ENCODE measurements at regions not wholly inside any gene's neighbourhood (a gene's known extent, or its start where the extent isn't known, plus 50 kb on each side); places are given as distances from the start of the nearest gene placed in this dataset.

DNA sequence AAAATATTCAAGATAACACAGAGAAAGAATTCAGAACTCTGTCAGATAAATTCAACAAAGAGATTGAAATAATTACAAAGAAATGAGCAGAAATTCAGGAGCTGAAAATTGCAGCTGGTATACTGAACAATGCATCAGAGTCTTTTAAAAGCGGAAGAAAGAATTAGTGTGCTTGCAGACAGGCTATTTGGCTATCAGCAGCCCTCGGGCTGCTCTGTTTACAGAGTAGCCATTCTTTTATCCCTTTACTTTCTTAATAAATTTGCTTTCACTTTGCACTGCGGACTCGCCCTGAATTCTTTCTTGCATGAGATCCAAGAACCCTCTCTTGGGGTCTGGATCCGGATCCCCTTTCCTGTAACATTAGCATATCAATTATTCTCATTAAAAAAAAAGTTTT, 1040.0 kb downstream of the SORCS3 start:
- no peak overlapping the region for H2AK5ac ChIP-seq (ENCODE audit: low read depth, low read length)
- H3K4me1 ChIP-seq (ENCODE audit: control insufficient read depth, insufficient read depth, low read length), result no peaks in the 10 kb centered on the region
- no peak overlapping the region for H4K91ac ChIP-seq (ENCODE audit: insufficient read depth, low read depth, low read length)
- no peak overlapping the region for H4K5ac ChIP-seq (ENCODE audit: low read depth, low read length)
- intact Hi-C loops (cut with micrococcal nuclease) (no loop called here), in situ Hi-C loops (cut with MboI; ENCODE audit: low sequenced_read_pairs) (no loop called here), dilution Hi-C loops (cut with HindIII; ENCODE audit: low sequenced_read_pairs, unreplicated experiment) (no loop called here)
- no peak overlapping the region for H2BK20ac ChIP-seq (ENCODE audit: low read depth, low read length)
- no peaks in the 10 kb centered on the region for H3K79me1 ChIP-seq (ENCODE audit: low read depth in 1 of 2, low read length in 2 of 2)
- no peaks in the 10 kb centered on the region for H4K20me1 ChIP-seq (ENCODE audit: insufficient read depth, low read length)
- no peak overlapping the region for H2AK9ac ChIP-seq (replicated peaks; ENCODE audit: low read depth, low read length, poor library complexity)
- no CpG with 5 or more reads among the region's 5 CpGs for WGBS, 2 experiments (ENCODE audit: extremely low coverage in 2 of 2, insufficient read length in 1 of 2)
- CTCF ChIA-PET, result no interaction called here
- H3K36me3 ChIP-seq (ENCODE audit: control insufficient read depth, insufficient read depth, low read length), result no peaks in the 10 kb centered on the region
- POLR2A ChIA-PET (ENCODE audit: unreplicated experiment), result no interaction called here
- H3K9ac ChIP-seq (ENCODE audit: low read depth, low read length), result no peak overlapping the region
- ATAC-seq (ENCODE audit: low read depth) (no peak), DNase-seq (no peak)
- H3K9me1 ChIP-seq (ENCODE audit: insufficient read depth, low read length), result no peaks in the 10 kb centered on the region
- H3K4me2 ChIP-seq (ENCODE audit: low read depth, low read length), result no peak overlapping the region
- no peak overlapping the region for H2BK15ac ChIP-seq (ENCODE audit: low read depth, low read length)
- H2BK5ac ChIP-seq (ENCODE audit: low read depth, low read length, poor library complexity, severe bottlenecking), result no peak overlapping the region
- H2AFZ ChIP-seq (replicated peaks; ENCODE audit: low read length, poor library complexity), result no peak overlapping the region
- no peak overlapping the region for H3K27ac ChIP-seq (ENCODE audit: insufficient read depth, low read length)
- no peak overlapping the region for H3K18ac ChIP-seq (ENCODE audit: low read depth, low read length)
- no peak overlapping the region for H3K23ac ChIP-seq (ENCODE audit: low read depth, low read length)
- no peak overlapping the region for H3K4ac ChIP-seq (ENCODE audit: low read depth, low read length)
- H2BK120ac ChIP-seq (ENCODE audit: low read depth, low read length), result no peak overlapping the region
- no peak overlapping the region for H3K14ac ChIP-seq (replicated peaks; ENCODE audit: low read depth, low read length)
- BruUV-seq (replicated peaks), result no TSS peak
- H4K8ac ChIP-seq (ENCODE audit: low read depth in 2 of 2, low read length in 2 of 2), result no peak overlapping the region
- TF ChIP-seq MAZ (IDR thresholded peaks at IDR 0.05; ENCODE audit: borderline replicate concordance, low read depth, low read length) (no peak), BHLHE40 (IDR thresholded peaks at IDR 0.05; ENCODE audit: low read depth, low read length) (no peak), MXI1 (IDR thresholded peaks at IDR 0.05; ENCODE audit: borderline replicate concordance, low read depth, low read length) (no peak)
- H3K27me3 ChIP-seq (ENCODE audit: control insufficient read depth, insufficient read depth, low read length), result no peaks in the 10 kb centered on the region
- peaks cover 6% of the 10 kb centered on the region for H3K9me3 ChIP-seq (ENCODE audit: control insufficient read depth, insufficient read depth, low read length)
- H3K56ac ChIP-seq (ENCODE audit: extremely low read depth, insufficient read depth, low read length), result no peak overlapping the region
- no peak overlapping the region for H3K4me3 ChIP-seq (ENCODE audit: insufficient read depth, low read depth, low read length)
